SU-DHL-6 (cell line): ENCODE measurements at regions not wholly inside any gene's neighbourhood (a gene's known extent, or its start where the extent isn't known, plus 50 kb on each side); places are given as distances from the start of the nearest gene placed in this dataset.

Source experiments
- EZH2phosphoT487 ChIP-seq: fragments of 200-600 bp; sonication (generic), shearing (Covaris generic); conservative IDR thresholded peaks from 2 replicates; pipeline ENCODE4 v1.6.1; 2018; ENCODE audit warnings: mild to moderate bottlenecking, antibody characterized with exemption, low read length, moderate library complexity, mixed read lengths
- TF ChIP-seq, protein P1 (sequence below): fragments of 200-600 bp; sonication (generic); IDR thresholded peaks from one replicate; pipeline ENCODE4 v1.5.1; 2017; ENCODE audit warnings: antibody characterized with exemption, mild to moderate bottlenecking, low read length, moderate library complexity; ENCODE audit not compliant: insufficient read depth, poor library complexity, severe bottlenecking

DNA sequence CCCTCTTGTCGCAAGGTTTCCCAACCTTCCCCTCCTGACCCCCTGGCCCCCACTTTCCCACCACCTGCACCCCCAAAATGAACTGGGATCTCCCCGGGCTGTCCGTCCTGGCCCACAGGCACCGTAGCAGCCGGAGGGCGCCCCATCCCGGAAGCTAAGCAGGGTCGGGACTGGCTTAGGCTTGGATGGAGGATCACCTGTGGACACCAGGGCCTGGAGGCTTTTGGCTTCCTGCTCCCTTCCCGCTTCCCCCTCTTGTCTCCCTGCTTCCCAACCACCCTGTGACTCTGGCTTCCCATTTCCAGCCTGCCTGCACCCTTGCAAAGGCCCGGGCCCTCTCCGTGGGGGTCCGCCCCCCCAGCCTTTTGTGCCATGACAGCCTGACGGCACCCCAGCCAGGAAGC is 2291.3 kb downstream of the TP53TG3F start:
- TF ChIP-seq, protein P1, sequence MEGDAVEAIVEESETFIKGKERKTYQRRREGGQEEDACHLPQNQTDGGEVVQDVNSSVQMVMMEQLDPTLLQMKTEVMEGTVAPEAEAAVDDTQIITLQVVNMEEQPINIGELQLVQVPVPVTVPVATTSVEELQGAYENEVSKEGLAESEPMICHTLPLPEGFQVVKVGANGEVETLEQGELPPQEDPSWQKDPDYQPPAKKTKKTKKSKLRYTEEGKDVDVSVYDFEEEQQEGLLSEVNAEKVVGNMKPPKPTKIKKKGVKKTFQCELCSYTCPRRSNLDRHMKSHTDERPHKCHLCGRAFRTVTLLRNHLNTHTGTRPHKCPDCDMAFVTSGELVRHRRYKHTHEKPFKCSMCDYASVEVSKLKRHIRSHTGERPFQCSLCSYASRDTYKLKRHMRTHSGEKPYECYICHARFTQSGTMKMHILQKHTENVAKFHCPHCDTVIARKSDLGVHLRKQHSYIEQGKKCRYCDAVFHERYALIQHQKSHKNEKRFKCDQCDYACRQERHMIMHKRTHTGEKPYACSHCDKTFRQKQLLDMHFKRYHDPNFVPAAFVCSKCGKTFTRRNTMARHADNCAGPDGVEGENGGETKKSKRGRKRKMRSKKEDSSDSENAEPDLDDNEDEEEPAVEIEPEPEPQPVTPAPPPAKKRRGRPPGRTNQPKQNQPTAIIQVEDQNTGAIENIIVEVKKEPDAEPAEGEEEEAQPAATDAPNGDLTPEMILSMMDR: no peak
- TF ChIP-seq EZH2phosphoT487: no peak
